Muscle layer of colon (tissue), 2 donors: ENCODE measurements at regions not wholly inside any gene's neighbourhood (a gene's known extent, or its start where the extent isn't known, plus 50 kb on each side); places are given as distances from the start of the nearest gene placed in this dataset.

Experiments
- H3K27ac ChIP-seq: one replicate; pipeline ENCODE4 v1.7.0; 2013; ENCODE audit warnings: low read depth, mild to moderate bottlenecking, low read length, moderate library complexity
- H3K27me3 ChIP-seq, 2 donors: one replicate each; pipeline ENCODE4 v1.7.0; 2013; ENCODE audit warnings: low read length in 2 of 2, mild to moderate bottlenecking in 2 of 2; ENCODE audit not compliant: insufficient read depth in 2 of 2, control insufficient read depth in 1 of 2
- H3K36me3 ChIP-seq: one replicate; pipeline ENCODE4 v1.7.0; 2013; ENCODE audit warnings: mild to moderate bottlenecking, low read length; ENCODE audit not compliant: insufficient read depth
- H3K4me1 ChIP-seq: one replicate; pipeline ENCODE4 v1.7.0; 2013; ENCODE audit warnings: mild to moderate bottlenecking, low read length; ENCODE audit not compliant: insufficient read depth
- H3K4me3 ChIP-seq, 2 donors: one replicate each; pipeline ENCODE4 v1.7.0; 2013; ENCODE audit warnings: low read length in 2 of 2, low read depth in 1 of 2, mild to moderate bottlenecking in 1 of 2, moderate library complexity in 1 of 2
- H3K9ac ChIP-seq: one replicate; pipeline ENCODE4 v1.7.0; 2013; ENCODE audit warnings: low read length
- H3K9me3 ChIP-seq: one replicate; pipeline ENCODE4 v1.7.0; 2013; ENCODE audit warnings: mild to moderate bottlenecking, low read length
- donor health status: abdominal sarcoma.
- donor health status: Adenocarcinoma of cecum.

DNA sequence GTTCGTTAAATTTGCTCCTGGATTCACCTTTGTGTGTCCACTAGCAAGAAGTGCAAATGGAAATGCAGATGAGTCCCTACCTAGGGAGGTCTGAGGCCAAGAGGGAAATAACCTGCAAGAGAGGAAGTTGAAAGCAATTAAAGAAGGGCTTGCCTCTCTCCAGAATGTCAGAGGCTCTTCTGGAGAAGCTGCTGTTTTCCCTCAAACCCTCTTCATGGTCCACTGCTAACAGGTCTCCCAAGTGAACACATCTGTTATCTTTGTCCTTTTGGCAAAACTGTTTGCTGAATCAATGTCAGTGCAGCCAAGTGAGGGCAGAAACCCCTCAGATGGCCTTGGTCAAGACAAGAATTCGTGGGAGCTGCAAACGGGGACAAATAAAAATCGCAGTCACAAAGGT, 177.3 kb upstream of the PLXNA2 start:
- Histone ChIP-seq H3K4me3 (no peak overlapping the region), H3K4me1 (no peaks in the 10 kb centered on the region), H3K36me3 (no peaks in the 10 kb centered on the region), H3K9ac (no peak overlapping the region), H3K27me3 (no peaks in the 10 kb centered on the region), H3K27ac (no peak overlapping the region), H3K9me3 (no peaks in the 10 kb centered on the region)

DNA sequence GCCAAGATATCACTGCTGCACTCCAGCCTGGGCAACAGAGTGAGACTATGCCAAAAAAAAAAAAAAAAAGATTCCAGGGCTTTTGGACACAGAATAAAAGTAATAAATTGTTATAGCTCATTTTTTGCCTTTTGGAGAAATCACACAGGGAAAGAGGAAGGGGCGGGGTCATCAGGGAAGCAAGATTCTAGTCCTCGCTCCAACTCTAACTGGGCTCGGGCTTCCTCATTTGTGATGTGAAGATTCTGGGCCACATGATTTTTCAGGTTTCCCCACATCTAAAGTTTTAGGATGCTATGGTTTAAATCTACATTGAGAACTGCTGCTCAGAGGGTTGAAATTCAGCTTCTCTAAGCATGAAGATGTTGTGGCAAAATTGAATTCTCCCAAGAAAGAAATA, 179.3 kb upstream of the PLXNA2 start:
- H3K27ac ChIP-seq, result no peak overlapping the region
- no peaks in the 10 kb centered on the region for H3K36me3 ChIP-seq
- H3K9ac ChIP-seq, result no peak overlapping the region
- no peaks in the 10 kb centered on the region for H3K4me1 ChIP-seq
- no peaks in the 10 kb centered on the region for H3K9me3 ChIP-seq
- no peak overlapping the region for H3K4me3 ChIP-seq
- no peaks in the 10 kb centered on the region for H3K27me3 ChIP-seq

DNA sequence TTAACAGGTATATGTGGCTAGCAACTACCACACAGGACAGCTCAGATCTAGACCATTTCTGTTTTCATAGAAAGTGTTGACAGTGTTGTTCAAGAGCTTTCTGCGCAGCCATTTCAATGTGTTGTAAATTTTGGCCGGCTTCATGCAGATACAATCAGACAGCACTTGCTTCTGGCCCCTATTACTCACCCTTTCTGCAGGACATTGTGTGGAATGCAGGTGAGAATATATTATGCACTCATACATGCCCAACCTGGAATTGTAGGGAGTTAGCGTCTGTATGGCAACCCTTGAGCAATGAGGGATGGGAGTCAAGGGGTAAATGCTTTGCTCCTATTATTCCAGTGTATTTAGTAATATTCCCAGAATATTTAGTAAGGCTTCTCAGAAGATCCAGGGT, 180.9 kb upstream of the PLXNA2 start:
- Histone ChIP-seq H3K4me3 (no peak overlapping the region), H3K36me3 (no peaks in the 10 kb centered on the region), H3K9me3 (no peaks in the 10 kb centered on the region), H3K27me3 (no peaks in the 10 kb centered on the region), H3K4me1 (no peaks in the 10 kb centered on the region), H3K27ac (no peak overlapping the region), H3K9ac (no peak overlapping the region)

- Histone ChIP-seq H3K27ac (no peak overlapping the region), H3K9me3 (no peaks in the 10 kb centered on the region)
Observed at GRCh38 chr1:208430220-208430619, 186.0 kb upstream of the PLXNA2 start.

DNA sequence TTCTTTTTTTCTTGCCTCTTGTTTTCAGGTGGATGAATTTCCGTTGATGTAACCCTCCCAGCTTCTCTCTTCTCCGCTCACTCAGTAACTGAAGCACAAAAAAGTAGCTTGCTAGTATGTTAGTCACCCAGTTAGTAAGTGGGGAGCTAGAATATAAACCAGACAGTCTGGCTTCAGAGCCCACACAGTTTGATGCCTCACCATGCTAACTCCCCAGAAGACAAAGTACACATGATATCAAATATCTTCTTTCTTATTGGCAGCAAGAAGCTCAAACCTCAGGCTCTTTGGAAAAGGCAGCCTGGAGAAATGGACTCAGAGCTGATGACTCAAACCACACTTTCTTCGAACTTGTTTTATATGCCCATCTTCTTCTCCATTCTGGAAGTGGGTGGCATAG, 187.5 kb upstream of the PLXNA2 start:
- no peak overlapping the region for H3K4me3 ChIP-seq
- H3K27ac ChIP-seq, result no peak overlapping the region
- H3K9ac ChIP-seq, result no peak overlapping the region
- H3K27me3 ChIP-seq, result no peaks in the 10 kb centered on the region
- no peaks in the 10 kb centered on the region for H3K4me1 ChIP-seq
- no peaks in the 10 kb centered on the region for H3K36me3 ChIP-seq
- H3K9me3 ChIP-seq, result no peaks in the 10 kb centered on the region

More at GRCh38 chr1:208430220-208430619, 186.0 kb upstream of the PLXNA2 start:
- H3K36me3 ChIP-seq, result no peaks in the 10 kb centered on the region
- no peaks in the 10 kb centered on the region for H3K27me3 ChIP-seq
- H3K4me3 ChIP-seq, result no peak overlapping the region
- H3K9ac ChIP-seq, result no peak overlapping the region
- H3K4me1 ChIP-seq, result no peaks in the 10 kb centered on the region

DNA sequence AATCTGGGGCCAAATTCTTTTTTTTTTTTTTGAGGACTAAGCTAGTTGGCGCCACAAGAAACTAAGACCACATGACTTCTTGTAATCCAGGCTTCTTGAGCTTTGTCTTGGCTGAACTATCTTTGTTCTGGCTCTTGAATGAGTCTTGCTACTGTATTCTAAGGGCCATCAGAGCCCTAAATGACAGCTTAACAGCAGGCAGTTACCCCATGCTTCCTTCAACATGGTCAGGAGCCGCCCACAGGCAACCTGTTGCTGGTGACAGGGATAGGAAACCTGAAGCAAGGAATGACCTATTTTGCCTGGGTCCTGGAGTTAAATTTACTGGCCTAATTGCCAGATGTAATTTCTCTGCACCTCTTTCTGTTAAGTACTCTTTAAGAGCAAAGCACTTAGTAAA, 188.2 kb upstream of the PLXNA2 start:
- no peak overlapping the region for H3K9ac ChIP-seq
- H3K9me3 ChIP-seq, result no peaks in the 10 kb centered on the region
- H3K36me3 ChIP-seq, result no peaks in the 10 kb centered on the region
- H3K4me1 ChIP-seq, result no peaks in the 10 kb centered on the region
- H3K27ac ChIP-seq, result no peak overlapping the region
- H3K27me3 ChIP-seq, result no peaks in the 10 kb centered on the region
- H3K4me3 ChIP-seq, result no peak overlapping the region

DNA sequence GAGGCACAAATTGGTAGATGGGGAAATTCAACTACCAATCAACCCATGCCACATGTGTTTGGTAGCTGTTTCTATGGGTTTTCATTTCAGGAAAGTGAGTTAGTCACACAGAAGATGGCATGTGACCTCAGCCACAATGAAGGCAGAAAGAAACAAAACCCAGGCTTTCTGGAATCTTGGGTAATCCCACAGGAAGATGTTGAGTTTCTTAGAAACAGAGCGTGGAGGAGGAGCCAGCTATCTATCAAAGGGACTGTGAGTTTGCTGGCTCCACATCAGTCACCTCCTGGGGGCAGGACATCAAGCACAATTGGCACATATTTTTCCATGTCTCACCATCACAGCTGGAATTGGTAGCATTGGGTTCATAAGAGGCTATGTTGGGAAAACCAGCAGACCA, 188.9 kb upstream of the PLXNA2 start:
- Histone ChIP-seq H3K4me3 (no peak overlapping the region), H3K9ac (no peak overlapping the region), H3K27ac (no peak overlapping the region), H3K4me1 (no peaks in the 10 kb centered on the region), H3K36me3 (no peaks in the 10 kb centered on the region), H3K27me3 (no peaks in the 10 kb centered on the region), H3K9me3 (no peaks in the 10 kb centered on the region)

- H3K36me3 ChIP-seq, result no peaks in the 10 kb centered on the region
- no peak overlapping the region for H3K4me3 ChIP-seq
- no peak overlapping the region for H3K9ac ChIP-seq
- no peaks in the 10 kb centered on the region for H3K9me3 ChIP-seq
- H3K4me1 ChIP-seq, result no peaks in the 10 kb centered on the region
- no peaks in the 10 kb centered on the region for H3K27me3 ChIP-seq
- no peak overlapping the region for H3K27ac ChIP-seq
Observed at GRCh38 chr1:208433971-208434370, 189.8 kb upstream of the PLXNA2 start.

DNA sequence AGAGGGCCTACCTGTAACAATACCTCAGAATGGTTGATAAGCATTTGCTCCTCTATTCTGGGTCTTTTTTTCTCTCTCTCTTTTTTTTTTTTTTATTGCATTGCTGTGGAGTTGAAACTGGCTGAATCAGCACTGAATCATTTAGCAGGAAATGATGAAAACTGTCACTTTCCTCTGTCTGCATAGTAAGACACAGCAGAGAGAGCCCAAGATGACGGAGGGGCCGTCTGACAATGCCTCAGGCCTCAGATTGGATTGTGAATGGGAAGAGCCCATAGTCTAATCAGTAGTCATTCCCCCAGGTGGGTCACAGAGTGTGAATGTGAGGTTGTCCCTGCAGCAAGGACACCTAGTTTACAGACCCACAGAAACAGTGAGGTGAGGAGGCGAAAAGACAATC, 193.2 kb upstream of the PLXNA2 start:
- Histone ChIP-seq H3K9ac (no peak overlapping the region), H3K27me3 (no peaks in the 10 kb centered on the region), H3K27ac (no peak overlapping the region), H3K9me3 (no peaks in the 10 kb centered on the region), H3K4me1 (no peaks in the 10 kb centered on the region), H3K4me3 (no peak overlapping the region), H3K36me3 (no peaks in the 10 kb centered on the region)

DNA sequence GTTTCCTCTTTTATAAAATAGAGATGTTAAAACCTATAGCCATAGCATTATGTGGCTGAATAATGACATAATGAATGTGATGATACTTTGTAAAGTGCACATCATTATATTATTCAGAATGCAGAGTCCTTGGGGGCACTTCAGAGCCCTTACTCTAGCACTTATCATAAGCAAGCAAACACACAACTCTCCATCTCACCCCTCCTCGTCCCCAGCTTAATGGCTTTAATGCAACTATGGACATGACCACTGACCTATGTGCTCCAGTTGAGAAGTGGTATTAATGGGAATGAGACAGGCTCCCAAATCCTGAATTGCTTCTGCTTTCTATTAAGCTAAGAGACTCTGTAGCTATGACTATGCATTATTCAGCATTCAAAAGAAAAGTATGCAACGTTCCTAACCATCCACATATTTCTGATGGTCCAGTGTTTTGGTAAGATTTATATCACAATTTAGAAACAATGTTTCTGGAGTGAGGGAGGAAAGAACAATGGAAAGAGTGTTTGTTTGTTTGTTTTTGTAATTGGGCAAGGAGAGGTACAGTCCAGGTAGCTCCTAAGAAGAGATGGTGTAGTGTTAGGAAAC, 194.0 kb upstream of the PLXNA2 start:
- H3K36me3 ChIP-seq, result no peaks in the 10 kb centered on the region
- H3K27me3 ChIP-seq, result no peaks in the 10 kb centered on the region
- H3K9ac ChIP-seq, result no peak overlapping the region
- no peak overlapping the region for H3K27ac ChIP-seq
- no peak overlapping the region for H3K4me3 ChIP-seq
- H3K4me1 ChIP-seq, result no peaks in the 10 kb centered on the region
- H3K9me3 ChIP-seq, result no peaks in the 10 kb centered on the region

GRCh38 chr1:208445758-208446203, 201.6 kb upstream of the PLXNA2 start:
- Histone ChIP-seq H3K4me1 (peaks cover 10% of the 10 kb centered on the region), H3K9ac (no peak overlapping the region), H3K4me3 (no peak overlapping the region), H3K27me3 (no peaks in the 10 kb centered on the region), H3K9me3 (no peaks in the 10 kb centered on the region), H3K27ac (no peak overlapping the region), H3K36me3 (no peaks in the 10 kb centered on the region)

DNA sequence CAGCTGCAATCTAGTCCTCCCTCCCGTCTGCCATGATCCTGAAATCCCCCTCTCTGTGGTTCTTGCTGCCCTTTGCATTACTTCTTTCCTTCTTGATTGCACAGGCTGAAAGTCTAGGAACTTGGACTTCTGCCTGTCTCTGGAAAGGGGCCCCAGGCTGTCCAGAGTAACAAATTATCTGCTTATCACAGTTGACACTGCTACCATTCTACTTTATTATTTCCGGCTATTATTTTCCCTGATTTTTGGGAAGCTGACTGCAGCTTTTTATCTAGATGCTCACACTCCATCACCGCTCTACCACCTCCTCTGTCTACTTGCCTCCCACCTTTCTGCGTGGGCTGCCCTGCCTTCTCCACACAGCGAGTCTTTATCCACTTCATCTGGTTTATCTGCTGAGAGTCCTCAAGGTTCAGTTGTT, 202.1 kb upstream of the PLXNA2 start:
- H3K9ac ChIP-seq, result no peak overlapping the region

More for the DNA sequence above, 202.1 kb upstream of the PLXNA2 start:
- Histone ChIP-seq H3K4me3 (no peak overlapping the region), H3K27ac (no peak overlapping the region), H3K27me3 (no peaks in the 10 kb centered on the region), H3K4me1 (peaks cover 15% of the 10 kb centered on the region), H3K36me3 (no peaks in the 10 kb centered on the region), H3K9me3 (no peaks in the 10 kb centered on the region)
